PC-9 (cell line): ENCODE measurements at regions not wholly inside any gene's neighbourhood (a gene's known extent, or its start where the extent isn't known, plus 50 kb on each side); places are given as distances from the start of the nearest gene placed in this dataset.

Experiments
- CTCF ChIP-seq: fragments of 200-600 bp; sonication (generic); conservative IDR thresholded peaks from 2 replicates; pipeline ENCODE4 v1.6.1; 2017; ENCODE audit warnings: mixed run types, antibody characterized with exemption, mild to moderate bottlenecking, moderate library complexity
- EZH2 ChIP-seq: fragments of 200-600 bp; sonication (generic); IDR thresholded peaks from 2 replicates; pipeline ENCODE4 v1.8.0; 2017; ENCODE audit warnings: antibody characterized with exemption, low read depth

- TF ChIP-seq CTCF = no peak
- TF ChIP-seq EZH2 = no peak
Observed at GRCh38 chr7:113752689-113753088, 166.1 kb downstream of the PPP1R3A start.
